HG02840 (cell line): ENCODE measurements at regions not wholly inside any gene's neighbourhood (a gene's known extent, or its start where the extent isn't known, plus 50 kb on each side); places are given as distances from the start of the nearest gene placed in this dataset.

Source experiments
- ATAC-seq: cut with Tn5 transposase; IDR thresholded peaks from one replicate; pipeline ENCODE4 v1.9.1; 2021; ENCODE audit warnings: mild to moderate bottlenecking, moderate library complexity, moderate number of reproducible peaks; ENCODE audit not compliant: unreplicated experiment, low FRiP score

GRCh38 chr4:138311771-138312535 is 69.8 kb upstream of the SLC7A11 start:
- no peak for ATAC-seq

- ATAC-seq = no peak
These were observed 68.8 kb upstream of the SLC7A11 start for GRCh38 chr4:138310991-138311390.

GRCh38 chr4:138310498-138310897 is 68.3 kb upstream of the SLC7A11 start:
- no peak for ATAC-seq

GRCh38 chr4:138308356-138308755 is 66.2 kb upstream of the SLC7A11 start:
- no peak for ATAC-seq

GRCh38 chr4:138307319-138307718 is 65.2 kb upstream of the SLC7A11 start:
- no peak for ATAC-seq

GRCh38 chr4:138305050-138305449 is 62.9 kb upstream of the SLC7A11 start:
- no peak for ATAC-seq

GRCh38 chr4:138301536-138301935 is 59.4 kb upstream of the SLC7A11 start:
- no peak for ATAC-seq

GRCh38 chr4:138300616-138301015 is 58.5 kb upstream of the SLC7A11 start:
- ATAC-seq = no peak

GRCh38 chr4:138299881-138300280 is 57.7 kb upstream of the SLC7A11 start:
- no peak for ATAC-seq

- ATAC-seq = no peak
These were observed 56.7 kb upstream of the SLC7A11 start for GRCh38 chr4:138298866-138299265.

- ATAC-seq = no peak
These were observed 56.3 kb upstream of the SLC7A11 start for GRCh38 chr4:138298431-138298830.

GRCh38 chr4:138297743-138298405 is 55.7 kb upstream of the SLC7A11 start:
- no peak for ATAC-seq

- no peak for ATAC-seq
These were observed 50.2 kb upstream of the SLC7A11 start for GRCh38 chr4:138292321-138292720.
